SU-DHL-6 (cell line): ENCODE measurements at regions not wholly inside any gene's neighbourhood (a gene's known extent, or its start where the extent isn't known, plus 50 kb on each side); places are given as distances from the start of the nearest gene placed in this dataset.

Experiments
- H2AFZ ChIP-seq: fragments of 200-600 bp; sonication (generic); 2 replicates; pipeline ENCODE4 v1.6.1; 2014; ENCODE audit warnings: low read depth, mild to moderate bottlenecking, moderate library complexity, mixed read lengths, antibody characterized with exemption, low read length; ENCODE audit not compliant: severe bottlenecking
- H3F3A ChIP-seq: fragments of 200-600 bp; shearing (Covaris generic); 2 replicates; pipeline ENCODE4 v1.6.0; 2016; ENCODE audit warnings: antibody characterized with exemption, mild to moderate bottlenecking; ENCODE audit not compliant: insufficient read depth
- H3K27ac ChIP-seq: fragments of 200-600 bp; sonication (generic); 2 replicates; pipeline ENCODE4 v1.5.1; 2016; ENCODE audit warnings: low read depth, mild to moderate bottlenecking, low read length, moderate library complexity, mixed read lengths
- H3K27me3 ChIP-seq: fragments of 200-600 bp; sonication (generic), shearing (Covaris generic); 2 replicates; pipeline ENCODE4 v1.6.0; 2014; ENCODE audit warnings: mild to moderate bottlenecking, low read length
- H3K36me3 ChIP-seq: fragments of 200-600 bp; sonication (generic); 2 replicates; pipeline ENCODE4 v1.6.1; 2014; ENCODE audit warnings: mild to moderate bottlenecking, low read length, mixed read lengths
- H3K4me2 ChIP-seq: fragments of 300-600, 200-600 bp; shearing (Covaris generic), sonication (generic); 2 replicates; pipeline ENCODE4 v1.6.0; 2014; ENCODE audit warnings: low read length, low read depth, mild to moderate bottlenecking; ENCODE audit not compliant: poor library complexity, severe bottlenecking
- H3K4me3 ChIP-seq: fragments of 200-600 bp; sonication (generic); 2 replicates; pipeline ENCODE4 v1.5.1; 2014; ENCODE audit warnings: antibody characterized with exemption, low read length, mild to moderate bottlenecking, mixed read lengths; ENCODE audit not compliant: insufficient read depth, poor library complexity, severe bottlenecking
- H3K79me2 ChIP-seq: fragments of 200-600 bp; sonication (generic); 2 replicates; pipeline ENCODE4 v1.6.1; 2014; ENCODE audit warnings: mild to moderate bottlenecking, low read length, moderate library complexity; ENCODE audit not compliant: insufficient read depth
- H3K9ac ChIP-seq: fragments of 200-600 bp; sonication (generic); 2 replicates; pipeline ENCODE4 v1.7.0; 2014; ENCODE audit warnings: mild to moderate bottlenecking, low read length
- H3K9me2 ChIP-seq: fragments of 200-600 bp; sonication (generic); replicated peaks from 2 replicates; pipeline ENCODE4 v1.6.1; 2014; ENCODE audit warnings: low read length; ENCODE audit not compliant: insufficient read depth
- H3K9me3 ChIP-seq: fragments of 200-600 bp; sonication (generic); 2 replicates; pipeline ENCODE4 v1.6.1; 2014; ENCODE audit warnings: low read length, mixed read lengths; ENCODE audit not compliant: insufficient read depth
- H4K20me1 ChIP-seq: fragments of 200-600 bp; sonication (generic); 2 replicates; pipeline ENCODE4 v1.6.1; 2014; ENCODE audit warnings: low read depth, mild to moderate bottlenecking, antibody characterized with exemption, low read length, moderate library complexity, mixed read lengths
- EZH2phosphoT487 ChIP-seq: fragments of 200-600 bp; sonication (generic), shearing (Covaris generic); conservative IDR thresholded peaks from 2 replicates; pipeline ENCODE4 v1.6.1; 2018; ENCODE audit warnings: mild to moderate bottlenecking, antibody characterized with exemption, low read length, moderate library complexity, mixed read lengths
- TF ChIP-seq, protein P1 (sequence below): fragments of 200-600 bp; sonication (generic); IDR thresholded peaks from one replicate; pipeline ENCODE4 v1.5.1; 2017; ENCODE audit warnings: antibody characterized with exemption, mild to moderate bottlenecking, low read length, moderate library complexity; ENCODE audit not compliant: insufficient read depth, poor library complexity, severe bottlenecking

DNA sequence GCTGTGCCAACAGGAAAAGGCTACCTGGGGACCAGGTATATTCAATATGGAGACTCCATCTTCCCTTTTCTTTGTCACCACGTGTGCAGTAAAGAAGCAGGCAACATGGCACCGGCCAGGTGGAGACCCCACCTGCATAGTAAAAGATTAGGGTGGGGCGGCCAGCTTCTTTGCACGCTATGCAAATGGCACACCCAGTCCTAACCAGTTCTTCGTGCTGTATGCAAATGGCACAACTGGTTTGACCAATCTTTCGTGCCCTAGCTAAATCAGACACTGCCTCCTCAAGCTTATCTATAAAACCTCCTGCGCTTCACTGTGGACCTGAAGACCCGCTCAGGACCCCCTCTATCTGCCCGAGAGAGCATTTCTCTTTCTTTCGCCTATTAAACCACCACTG lies 88.8 kb upstream of the EZR start:
- TF ChIP-seq, protein P1, sequence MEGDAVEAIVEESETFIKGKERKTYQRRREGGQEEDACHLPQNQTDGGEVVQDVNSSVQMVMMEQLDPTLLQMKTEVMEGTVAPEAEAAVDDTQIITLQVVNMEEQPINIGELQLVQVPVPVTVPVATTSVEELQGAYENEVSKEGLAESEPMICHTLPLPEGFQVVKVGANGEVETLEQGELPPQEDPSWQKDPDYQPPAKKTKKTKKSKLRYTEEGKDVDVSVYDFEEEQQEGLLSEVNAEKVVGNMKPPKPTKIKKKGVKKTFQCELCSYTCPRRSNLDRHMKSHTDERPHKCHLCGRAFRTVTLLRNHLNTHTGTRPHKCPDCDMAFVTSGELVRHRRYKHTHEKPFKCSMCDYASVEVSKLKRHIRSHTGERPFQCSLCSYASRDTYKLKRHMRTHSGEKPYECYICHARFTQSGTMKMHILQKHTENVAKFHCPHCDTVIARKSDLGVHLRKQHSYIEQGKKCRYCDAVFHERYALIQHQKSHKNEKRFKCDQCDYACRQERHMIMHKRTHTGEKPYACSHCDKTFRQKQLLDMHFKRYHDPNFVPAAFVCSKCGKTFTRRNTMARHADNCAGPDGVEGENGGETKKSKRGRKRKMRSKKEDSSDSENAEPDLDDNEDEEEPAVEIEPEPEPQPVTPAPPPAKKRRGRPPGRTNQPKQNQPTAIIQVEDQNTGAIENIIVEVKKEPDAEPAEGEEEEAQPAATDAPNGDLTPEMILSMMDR, result no peak
- no peak for TF ChIP-seq EZH2phosphoT487
- Histone ChIP-seq H3K36me3 (peaks cover 14% of the 10 kb centered on the region; the same call in 1 of the 2 replicates), H2AFZ (no peak overlapping the region), H3K9me2 (no peaks in the 10 kb centered on the region), H3K9ac (no peak overlapping the region), H3K9me3 (peaks cover 31% of the 10 kb centered on the region; the same call in 1 of the 2 replicates), H3K4me2 (no peak overlapping the region), H3K79me2 (no peaks in the 10 kb centered on the region), H3K4me3 (no peak overlapping the region), H4K20me1 (no peaks in the 10 kb centered on the region), H3F3A (peaks cover 10% of the 10 kb centered on the region), H3K27ac (no peak overlapping the region), H3K27me3 (no peaks in the 10 kb centered on the region)

DNA sequence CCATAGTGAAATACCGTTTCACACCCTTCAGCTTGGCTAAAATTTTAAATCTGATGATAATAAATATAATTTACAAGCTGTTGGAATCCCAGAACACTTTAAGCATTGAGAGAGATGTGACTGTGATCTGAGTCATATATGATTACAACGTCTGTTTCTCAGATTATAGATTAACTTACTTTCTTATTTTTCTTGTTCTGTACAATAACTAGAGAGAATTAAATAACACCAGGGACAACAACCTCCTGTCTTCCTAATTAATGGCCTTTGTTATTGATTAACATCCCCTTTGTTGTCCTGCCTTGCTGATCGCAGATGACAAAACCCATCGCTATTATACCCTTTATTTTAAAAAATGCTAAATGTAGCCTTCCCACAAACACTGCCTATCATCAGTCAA lies 87.8 kb upstream of the EZR start:
- H3K9me3 ChIP-seq, result peaks cover 31% of the 10 kb centered on the region; the same call in 1 of the 2 replicates
- no peaks in the 10 kb centered on the region for H3K9me2 ChIP-seq
- H3K4me2 ChIP-seq, result no peak overlapping the region
- H3K27ac ChIP-seq, result no peak overlapping the region
- no peaks in the 10 kb centered on the region for H4K20me1 ChIP-seq
- no peak overlapping the region for H3K4me3 ChIP-seq
- no peaks in the 10 kb centered on the region for H3K27me3 ChIP-seq
- no peak overlapping the region for H3K9ac ChIP-seq
- TF ChIP-seq, protein P1, result no peak
- TF ChIP-seq EZH2phosphoT487, result no peak
- no peak overlapping the region for H2AFZ ChIP-seq
- H3K79me2 ChIP-seq, result no peaks in the 10 kb centered on the region
- H3F3A ChIP-seq, result peaks cover 7% of the 10 kb centered on the region
- peaks cover 14% of the 10 kb centered on the region; the same call in 1 of the 2 replicates for H3K36me3 ChIP-seq

DNA sequence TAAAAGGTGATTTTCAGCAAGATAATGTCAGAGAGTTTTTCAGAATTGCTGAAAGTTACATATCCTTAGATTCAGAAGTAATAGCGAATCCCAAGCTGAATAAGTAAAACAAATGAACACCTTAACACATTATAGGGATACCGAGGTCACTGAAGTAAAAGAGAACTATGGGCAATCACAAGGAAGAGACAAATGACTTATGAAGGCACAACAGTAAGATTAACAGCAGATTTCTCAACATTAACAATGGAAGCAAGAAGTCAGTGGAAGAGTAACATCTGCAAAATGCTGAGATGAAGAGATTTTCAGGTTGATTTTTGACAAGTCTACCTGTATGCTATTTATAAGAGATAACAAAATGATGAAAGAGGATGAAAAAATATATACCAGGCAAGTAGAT lies 86.1 kb upstream of the EZR start:
- no peaks in the 10 kb centered on the region for H3K79me2 ChIP-seq
- TF ChIP-seq, protein P1, result no peak
- TF ChIP-seq EZH2phosphoT487, result no peak
- no peak overlapping the region for H3K27ac ChIP-seq
- no peak overlapping the region for H3K4me3 ChIP-seq
- no peak overlapping the region for H3K9ac ChIP-seq
- H4K20me1 ChIP-seq, result no peaks in the 10 kb centered on the region
- H3K9me2 ChIP-seq, result no peaks in the 10 kb centered on the region
- H2AFZ ChIP-seq, result no peak overlapping the region
- no peak overlapping the region for H3K4me2 ChIP-seq
- no peaks in the 10 kb centered on the region for H3F3A ChIP-seq
- H3K36me3 ChIP-seq, result peaks cover 14% of the 10 kb centered on the region; the same call in 1 of the 2 replicates
- peaks cover 31% of the 10 kb centered on the region; the same call in 1 of the 2 replicates for H3K9me3 ChIP-seq
- H3K27me3 ChIP-seq, result no peaks in the 10 kb centered on the region
